Rectal smooth muscle tissue (tissue), 1 donor: ENCODE measurements at regions not wholly inside any gene's neighbourhood (a gene's known extent, or its start where the extent isn't known, plus 50 kb on each side); places are given as distances from the start of the nearest gene placed in this dataset.
"Not testable (repeated sequence)": the region's sequence is repeated elsewhere in the genome, so short reads cannot be mapped to it uniquely, and the experiment has no call there.

Experiments
- H3K27ac ChIP-seq: one replicate; pipeline ENCODE4 v1.7.0; 2013; ENCODE audit warnings: low read depth, low read length, inconsistent platforms
- H3K27me3 ChIP-seq: one replicate; pipeline ENCODE4 v1.7.0; 2013; ENCODE audit warnings: low read length; ENCODE audit not compliant: control insufficient read depth, insufficient read depth
- H3K36me3 ChIP-seq: one replicate; pipeline ENCODE4 v1.7.0; 2013; ENCODE audit warnings: low read length; ENCODE audit not compliant: control insufficient read depth, insufficient read depth
- H3K4me1 ChIP-seq: one replicate; pipeline ENCODE4 v1.7.0; 2013; ENCODE audit warnings: low read length; ENCODE audit not compliant: control insufficient read depth, insufficient read depth
- H3K4me3 ChIP-seq: one replicate; pipeline ENCODE4 v1.7.0; 2013; ENCODE audit warnings: low read length
- H3K9ac ChIP-seq: one replicate; pipeline ENCODE4 v1.7.0; 2013; ENCODE audit warnings: low read length

DNA sequence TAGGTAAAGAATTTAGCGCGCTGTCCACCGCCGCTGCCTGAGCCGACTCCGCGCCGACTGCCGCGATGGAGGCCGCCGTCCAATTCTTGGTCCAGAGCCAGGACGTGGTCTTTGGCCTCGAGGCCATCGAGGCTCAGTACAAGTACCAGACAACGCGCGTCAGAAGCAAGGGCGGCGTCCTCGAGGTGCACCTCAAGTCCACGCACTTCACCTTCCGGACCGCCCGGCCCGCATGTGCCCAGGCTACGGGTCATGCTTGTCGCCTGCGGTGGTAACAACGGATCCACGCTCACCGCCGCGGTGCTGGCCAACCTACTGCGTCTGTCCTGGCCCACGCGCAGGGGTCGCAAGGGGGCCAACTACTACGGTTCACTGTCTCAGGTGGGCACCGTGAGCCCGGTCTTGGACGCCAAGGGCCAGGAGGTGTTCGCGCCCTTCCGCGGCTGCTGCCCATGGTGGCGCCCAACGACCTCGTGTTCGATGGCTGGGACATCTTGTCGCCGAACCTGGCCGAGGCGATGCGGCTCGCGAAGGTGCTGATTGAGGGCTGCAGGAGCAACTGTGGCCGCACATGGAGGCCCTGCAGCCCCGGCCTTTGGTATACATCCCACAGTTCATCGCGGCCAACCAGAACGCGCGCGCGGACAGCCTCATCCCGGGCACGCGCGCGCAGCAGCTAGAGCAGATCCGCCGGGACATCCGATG is 128.0 kb downstream of the ANAPC4 start:
- H3K36me3 ChIP-seq, result no peaks in the 10 kb centered on the region
- no peaks in the 10 kb centered on the region for H3K4me1 ChIP-seq
- no peak overlapping the region for H3K27ac ChIP-seq
- H3K4me3 ChIP-seq, result no peak overlapping the region
- no peaks in the 10 kb centered on the region for H3K27me3 ChIP-seq
- no peak overlapping the region for H3K9ac ChIP-seq

DNA sequence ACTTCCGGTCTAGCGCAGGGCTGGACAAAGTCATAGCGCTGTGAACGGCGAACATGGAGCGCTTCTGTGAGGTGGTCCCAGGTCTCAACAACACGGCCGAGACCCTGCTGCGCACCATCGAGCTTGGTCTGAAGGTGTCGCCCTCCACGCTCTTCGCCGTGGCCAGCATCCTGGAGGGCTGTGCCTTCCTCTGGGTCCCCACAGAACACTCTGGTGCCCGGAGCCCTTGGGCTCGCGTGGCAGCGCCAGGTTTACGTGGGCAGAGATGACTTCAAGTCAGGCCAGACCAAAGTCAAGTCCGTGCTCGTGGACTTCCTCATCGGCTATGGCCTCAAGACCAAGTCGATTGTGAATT is 128.6 kb downstream of the ANAPC4 start:
- H3K4me3 ChIP-seq, result no peak overlapping the region
- H3K4me1 ChIP-seq, result no peaks in the 10 kb centered on the region
- no peaks in the 10 kb centered on the region for H3K27me3 ChIP-seq
- H3K27ac ChIP-seq, result no peak overlapping the region
- H3K36me3 ChIP-seq, result no peaks in the 10 kb centered on the region
- H3K9ac ChIP-seq, result no peak overlapping the region

DNA sequence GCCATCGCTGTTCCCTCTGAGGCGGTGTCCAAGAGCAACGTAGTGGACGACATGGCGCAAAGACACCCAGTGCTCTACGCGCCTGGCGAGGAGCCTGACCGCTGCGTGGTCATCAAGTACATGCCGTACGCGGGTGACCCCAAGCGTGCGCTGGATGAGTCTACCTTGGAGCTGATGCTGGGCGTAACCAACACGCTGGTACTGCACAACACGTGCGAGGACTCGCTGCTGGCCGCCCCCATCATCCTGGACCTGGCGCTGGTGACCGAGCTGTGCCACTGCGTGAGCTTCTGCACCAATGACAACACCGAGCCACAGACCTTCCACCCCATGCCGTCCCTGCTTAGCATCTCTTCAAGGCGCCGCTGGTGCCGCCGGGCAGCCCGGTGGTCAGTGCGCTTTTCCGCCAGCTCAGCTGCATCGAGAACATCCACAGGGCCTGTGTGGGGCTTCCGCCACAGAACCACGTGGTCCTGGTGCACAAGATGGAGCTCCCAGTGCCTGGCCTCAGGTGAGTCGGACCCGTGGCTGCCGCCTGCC is 129.0 kb downstream of the ANAPC4 start:
- H3K27me3 ChIP-seq, result no peaks in the 10 kb centered on the region
- H3K4me3 ChIP-seq, result no peak overlapping the region
- no peaks in the 10 kb centered on the region for H3K4me1 ChIP-seq
- H3K27ac ChIP-seq, result no peak overlapping the region
- H3K9ac ChIP-seq, result no peak overlapping the region
- no peaks in the 10 kb centered on the region for H3K36me3 ChIP-seq

DNA sequence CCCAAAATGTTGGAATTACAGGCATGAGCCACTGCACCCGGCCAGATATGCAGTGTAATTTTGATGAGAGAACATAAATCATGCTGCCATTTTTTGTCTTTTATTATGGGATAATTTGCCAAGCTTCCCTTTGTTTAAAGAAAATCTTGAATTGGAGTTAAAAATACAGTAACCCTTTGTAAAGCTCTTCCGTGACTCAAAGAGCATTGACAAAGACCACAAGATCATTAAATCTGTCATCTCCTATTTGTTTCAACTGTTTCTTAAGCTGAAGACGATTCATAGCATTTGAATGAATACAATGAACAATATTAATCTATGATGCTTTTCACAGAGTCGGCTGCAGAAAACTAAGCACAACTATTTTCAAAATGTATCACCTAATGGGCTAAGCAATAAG is 132.6 kb downstream of the ANAPC4 start:
- no peak overlapping the region for H3K9ac ChIP-seq
- no peaks in the 10 kb centered on the region for H3K36me3 ChIP-seq
- H3K27me3 ChIP-seq, result no peaks in the 10 kb centered on the region
- no peak overlapping the region for H3K27ac ChIP-seq
- H3K4me1 ChIP-seq, result no peaks in the 10 kb centered on the region
- H3K4me3 ChIP-seq, result no peak overlapping the region

DNA sequence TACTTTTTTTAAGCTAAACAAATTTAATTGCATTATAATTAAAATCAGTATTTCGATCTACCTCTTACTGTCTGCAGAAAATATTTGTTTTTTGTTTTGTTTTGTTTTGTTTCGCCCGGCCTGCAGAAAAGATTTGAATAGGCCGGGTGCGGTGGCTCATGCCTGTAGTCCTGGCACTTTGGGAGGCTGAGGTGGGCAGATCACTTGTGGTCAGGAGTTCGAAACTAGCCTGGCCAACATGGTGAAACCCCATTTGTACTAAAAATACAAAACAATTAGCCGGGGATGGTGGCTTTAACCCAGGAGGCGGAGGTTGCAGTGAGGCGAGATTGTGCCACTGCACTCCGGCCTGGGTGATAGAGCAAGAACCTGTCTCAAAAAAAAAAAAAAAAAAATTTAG is 134.8 kb downstream of the ANAPC4 start:
- not testable (repeated sequence) for H3K27ac ChIP-seq, H3K4me1 ChIP-seq, H3K27me3 ChIP-seq, H3K36me3 ChIP-seq, H3K9ac ChIP-seq, H3K4me3 ChIP-seq

DNA sequence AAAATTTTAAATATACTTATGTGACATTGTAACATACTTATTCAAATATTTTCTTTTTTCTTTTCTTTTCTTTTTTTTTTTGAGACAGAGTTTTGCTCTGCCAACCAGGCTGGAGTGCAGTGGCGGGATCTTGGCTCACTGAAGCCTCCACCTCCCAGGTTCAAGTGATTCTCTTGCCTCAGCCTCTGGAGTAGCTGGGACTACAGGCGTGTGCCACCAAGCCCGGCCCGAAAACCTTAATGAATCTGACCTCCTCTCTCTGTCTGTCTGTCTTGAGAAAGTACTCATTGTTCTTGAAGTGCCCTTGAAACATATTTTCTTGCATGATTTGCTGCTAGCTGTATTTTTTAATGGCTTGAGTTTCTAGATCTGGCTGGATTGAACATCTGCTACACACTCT is 136.8 kb downstream of the ANAPC4 start:
- no peak overlapping the region for H3K27ac ChIP-seq
- no peaks in the 10 kb centered on the region for H3K4me1 ChIP-seq
- no peaks in the 10 kb centered on the region for H3K36me3 ChIP-seq
- no peak overlapping the region for H3K9ac ChIP-seq
- H3K4me3 ChIP-seq, result no peak overlapping the region
- H3K27me3 ChIP-seq, result no peaks in the 10 kb centered on the region

DNA sequence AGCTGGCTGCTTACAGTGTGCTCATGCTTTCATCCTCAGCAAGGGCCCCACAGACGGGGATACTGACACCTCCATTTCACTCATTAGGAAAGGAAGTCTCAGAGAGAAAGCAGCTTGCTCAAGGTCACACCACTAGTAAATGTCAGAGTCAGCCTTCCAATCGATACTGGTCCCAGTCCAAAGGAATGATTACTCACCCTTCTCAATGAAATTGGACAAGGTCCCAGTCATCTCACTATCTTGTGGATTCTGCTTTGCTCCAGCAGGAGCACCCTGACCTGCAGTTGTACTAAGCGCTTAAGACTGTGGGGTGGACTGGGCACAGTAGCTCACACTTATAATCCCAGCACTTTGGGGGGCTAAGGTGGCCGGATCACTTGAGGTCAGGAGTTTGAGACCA is 132.2 kb upstream of the SLC34A2 start:
- Histone ChIP-seq H3K27me3 (no peaks in the 10 kb centered on the region), H3K27ac (no peak overlapping the region), H3K36me3 (no peaks in the 10 kb centered on the region), H3K4me1 (no peaks in the 10 kb centered on the region), H3K4me3 (no peak overlapping the region), H3K9ac (no peak overlapping the region)

DNA sequence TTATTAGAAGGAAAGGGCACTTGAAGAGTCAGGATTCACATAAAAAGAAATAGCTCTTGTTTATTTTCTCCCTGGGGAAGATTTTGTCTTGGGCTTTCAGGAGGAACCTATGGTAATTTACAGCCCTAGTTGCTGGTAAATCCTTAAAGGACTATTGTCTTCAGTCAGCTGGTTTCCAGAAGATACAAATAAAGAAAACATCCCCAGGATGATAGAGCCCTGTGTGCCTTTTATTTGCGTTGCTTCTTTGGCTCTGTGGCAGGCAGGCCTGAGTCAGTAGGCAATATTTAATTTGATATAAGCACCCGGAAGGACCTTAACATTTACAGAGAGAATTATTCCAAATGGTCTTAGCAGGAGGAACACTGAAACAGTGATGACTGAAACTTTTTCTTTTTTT is 131.0 kb upstream of the SLC34A2 start:
- H3K4me1 ChIP-seq, result no peaks in the 10 kb centered on the region
- H3K27me3 ChIP-seq, result no peaks in the 10 kb centered on the region
- no peak overlapping the region for H3K4me3 ChIP-seq

DNA sequence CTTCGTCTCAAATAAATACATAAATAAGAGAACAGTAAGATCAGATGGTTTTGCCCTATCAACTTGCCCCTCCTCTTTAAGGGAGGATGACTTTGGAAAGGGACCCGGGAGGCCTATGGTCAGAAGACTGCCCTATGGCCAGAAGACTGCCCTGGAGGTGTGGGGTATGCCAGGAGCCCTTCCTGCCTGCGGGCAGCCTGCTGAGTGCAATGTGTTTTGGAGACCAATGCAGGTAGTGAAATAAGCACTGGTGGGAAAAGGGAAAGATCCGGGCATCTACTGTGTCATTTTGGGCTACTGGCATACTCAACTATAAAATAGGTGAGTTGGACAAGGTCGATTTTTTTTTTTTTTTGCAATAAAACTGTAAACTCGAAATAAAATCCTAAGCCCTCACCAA is 129.8 kb upstream of the SLC34A2 start:
- Histone ChIP-seq H3K27ac (no peak overlapping the region), H3K9ac (no peak overlapping the region), H3K4me3 (no peak overlapping the region), H3K4me1 (no peaks in the 10 kb centered on the region), H3K36me3 (no peaks in the 10 kb centered on the region), H3K27me3 (no peaks in the 10 kb centered on the region)

More for the DNA sequence above, 131.0 kb upstream of the SLC34A2 start:
- H3K9ac ChIP-seq, result no peak overlapping the region
- no peaks in the 10 kb centered on the region for H3K36me3 ChIP-seq
- no peak overlapping the region for H3K27ac ChIP-seq

DNA sequence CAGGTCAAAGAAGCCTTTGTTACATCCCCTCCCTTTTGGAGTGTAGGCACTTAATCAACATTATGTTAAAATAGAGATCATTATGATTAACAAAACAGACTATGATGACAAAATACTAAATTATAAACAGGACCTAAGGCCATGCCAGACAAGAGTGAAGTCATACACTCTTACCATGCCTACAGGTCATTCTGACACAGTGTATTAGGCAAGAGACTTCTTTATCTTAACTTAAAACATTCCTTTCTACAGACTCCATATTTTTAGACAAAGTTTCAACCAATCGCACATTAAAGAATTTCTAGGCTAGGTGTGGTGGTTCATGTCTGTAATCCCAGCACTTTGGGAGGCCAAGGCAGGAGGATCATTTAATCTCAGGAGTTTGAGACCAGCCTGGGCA is 128.6 kb upstream of the SLC34A2 start:
- Histone ChIP-seq H3K27me3 (no peaks in the 10 kb centered on the region), H3K4me3 (no peak overlapping the region), H3K27ac (no peak overlapping the region), H3K9ac (no peak overlapping the region), H3K4me1 (no peaks in the 10 kb centered on the region), H3K36me3 (no peaks in the 10 kb centered on the region)

DNA sequence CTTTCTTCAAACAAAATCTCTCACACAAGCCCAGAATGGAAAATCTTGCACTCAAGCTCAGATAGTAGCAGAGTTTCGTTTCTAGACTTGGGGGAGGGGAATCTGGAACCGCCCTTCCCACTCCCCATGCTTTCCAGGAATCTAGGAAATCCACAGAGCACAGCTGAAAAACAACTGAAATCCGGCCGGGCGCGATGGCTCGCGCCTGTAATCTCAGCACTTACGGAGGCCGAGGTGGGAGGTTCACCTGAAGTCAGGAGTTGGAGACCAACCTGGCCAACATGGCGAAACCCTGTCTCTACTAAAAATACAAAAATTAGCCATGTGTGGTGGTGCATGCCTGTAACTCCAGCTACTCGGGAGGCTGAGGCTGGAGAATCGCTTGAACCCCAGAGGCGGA is 127.3 kb upstream of the SLC34A2 start:
- H3K27me3 ChIP-seq, result no peaks in the 10 kb centered on the region
- no peak overlapping the region for H3K27ac ChIP-seq
- H3K4me3 ChIP-seq, result no peak overlapping the region
- H3K9ac ChIP-seq, result no peak overlapping the region
- no peaks in the 10 kb centered on the region for H3K36me3 ChIP-seq
- H3K4me1 ChIP-seq, result no peaks in the 10 kb centered on the region

DNA sequence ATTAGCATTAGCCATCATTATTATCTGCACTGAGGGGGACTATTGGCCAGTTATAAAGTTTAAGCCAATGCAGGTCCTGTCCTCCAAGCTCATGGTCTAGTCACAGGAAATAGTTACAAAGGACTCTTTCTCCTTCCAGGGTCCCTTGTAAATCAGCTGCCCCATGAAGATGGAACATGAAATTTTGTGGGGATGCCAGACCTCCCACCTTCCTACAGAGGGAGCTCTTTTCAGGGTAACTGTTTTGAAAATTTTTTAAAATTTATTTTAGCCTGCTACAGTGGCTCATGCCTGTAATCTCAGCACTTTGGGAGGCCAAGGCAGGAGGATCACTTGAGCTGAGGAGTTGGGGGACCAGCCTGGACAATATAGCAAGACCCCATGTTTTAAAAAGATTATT is 124.4 kb upstream of the SLC34A2 start:
- no peak overlapping the region for H3K27ac ChIP-seq

DNA sequence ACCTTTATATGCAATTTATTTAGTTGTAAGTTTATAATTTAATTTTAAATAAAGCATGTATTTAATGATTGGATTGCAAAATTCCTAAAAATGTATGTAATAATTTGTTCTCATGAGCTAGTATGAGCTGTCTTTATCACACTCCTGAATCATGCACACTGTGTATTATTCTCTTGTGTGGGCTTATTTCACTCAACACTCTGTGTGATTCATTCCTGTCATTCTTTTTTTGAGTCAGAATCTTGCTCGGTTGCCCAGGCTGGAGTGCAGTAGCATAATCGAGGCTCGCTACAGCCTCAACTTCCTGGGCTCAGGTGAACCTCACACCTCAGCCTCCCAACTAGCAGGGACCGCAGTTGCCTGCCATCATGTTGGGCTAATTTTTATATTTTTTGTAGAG is 123.1 kb upstream of the SLC34A2 start:
- no peaks in the 10 kb centered on the region for H3K36me3 ChIP-seq
- no peak overlapping the region for H3K9ac ChIP-seq
- no peaks in the 10 kb centered on the region for H3K4me1 ChIP-seq
- H3K4me3 ChIP-seq, result no peak overlapping the region
- H3K27ac ChIP-seq, result no peak overlapping the region
- no peaks in the 10 kb centered on the region for H3K27me3 ChIP-seq

More for the DNA sequence above, 124.4 kb upstream of the SLC34A2 start:
- H3K36me3 ChIP-seq, result no peaks in the 10 kb centered on the region
- no peaks in the 10 kb centered on the region for H3K27me3 ChIP-seq
- H3K4me3 ChIP-seq, result no peak overlapping the region
- no peak overlapping the region for H3K9ac ChIP-seq
- no peaks in the 10 kb centered on the region for H3K4me1 ChIP-seq
